ENCODE measurements at regions not wholly inside any gene's neighbourhood (a gene's known extent, or its start where the extent isn't known, plus 50 kb on each side); places are given as distances from the start of the nearest gene placed in this dataset.

- no peaks in the 10 kb centered on the region for H3K27me3 ChIP-seq (ENCODE audit: insufficient read depth, poor library complexity, severe bottlenecking)
- no peak for TF ChIP-seq CTCF (IDR thresholded peaks at IDR 0.05; ENCODE audit: poor library complexity, severe bottlenecking)
- H3K4me3 ChIP-seq (ENCODE audit: severe bottlenecking), result no peak overlapping the region
- H3K4me1 ChIP-seq (ENCODE audit: insufficient read depth, poor library complexity, severe bottlenecking), result peaks cover 9% of the 10 kb centered on the region
- no peaks in the 10 kb centered on the region for H3K9me3 ChIP-seq (ENCODE audit: severe bottlenecking)
- ATAC-seq (ENCODE audit: low read depth) (no peak), DNase-seq (ENCODE audit: low spot score) (no peak)
- no peaks in the 10 kb centered on the region for H3K36me3 ChIP-seq (ENCODE audit: low read depth)
- H3K27ac ChIP-seq (ENCODE audit: poor library complexity, severe bottlenecking), result no peak overlapping the region
Observed at GRCh38 chr2:11989354-11989703, 242.9 kb downstream of the LPIN1 start.

DNA sequence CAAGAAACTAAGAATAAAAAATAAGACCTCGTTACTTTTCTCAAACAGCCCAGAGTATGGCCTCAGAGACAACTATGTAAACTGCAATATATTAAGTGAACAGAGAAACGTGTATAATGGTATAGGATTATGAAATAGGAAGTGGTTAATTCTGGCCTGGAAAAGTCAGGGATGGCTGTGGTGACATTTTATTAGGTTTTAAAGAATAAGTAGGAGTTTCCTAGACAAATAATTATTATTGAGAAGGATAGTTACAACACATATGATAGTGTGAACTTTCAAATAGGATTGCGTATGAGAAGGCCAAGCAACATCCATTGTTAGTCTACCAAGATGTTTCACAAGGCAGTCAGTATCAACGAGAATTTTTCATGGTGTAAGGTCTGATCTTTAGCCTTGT, 244.1 kb downstream of the LPIN1 start:
- TF ChIP-seq CTCF (IDR thresholded peaks at IDR 0.05; ENCODE audit: poor library complexity, severe bottlenecking), result no peak
- peaks cover 14% of the 10 kb centered on the region for H3K4me1 ChIP-seq (ENCODE audit: insufficient read depth, poor library complexity, severe bottlenecking)
- no peaks in the 10 kb centered on the region for H3K9me3 ChIP-seq (ENCODE audit: severe bottlenecking)
- no peaks in the 10 kb centered on the region for H3K36me3 ChIP-seq (ENCODE audit: low read depth)
- no peak overlapping the region for H3K27ac ChIP-seq (ENCODE audit: poor library complexity, severe bottlenecking)
- H3K4me3 ChIP-seq (ENCODE audit: severe bottlenecking), result no peak overlapping the region
- ATAC-seq (ENCODE audit: low read depth), result no peak
- H3K27me3 ChIP-seq (ENCODE audit: insufficient read depth, poor library complexity, severe bottlenecking), result no peaks in the 10 kb centered on the region
- DNase-seq (ENCODE audit: low spot score), result no peak

DNA sequence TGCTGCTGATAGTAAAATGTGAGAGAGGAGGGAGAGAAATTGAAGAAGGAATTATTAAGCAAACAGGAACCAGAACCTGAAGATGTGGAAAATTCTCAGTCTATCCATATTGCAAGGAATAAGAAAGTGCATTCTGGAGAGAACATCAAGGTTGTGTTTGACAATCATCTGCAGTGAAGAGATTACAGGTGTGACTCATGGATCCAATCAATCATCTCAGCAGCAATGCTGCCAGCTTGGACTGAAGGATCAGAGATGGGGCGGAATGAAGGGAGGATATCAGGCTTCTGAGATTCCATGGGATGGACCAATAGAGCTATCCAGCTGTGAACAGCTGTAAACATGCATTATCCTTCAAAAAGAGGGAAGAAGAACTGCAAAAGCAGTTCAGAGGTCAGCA, 247.3 kb downstream of the LPIN1 start:
- Histone ChIP-seq H3K27ac (ENCODE audit: poor library complexity, severe bottlenecking) (no peak overlapping the region), H3K27me3 (ENCODE audit: insufficient read depth, poor library complexity, severe bottlenecking) (no peaks in the 10 kb centered on the region), H3K9me3 (ENCODE audit: severe bottlenecking) (no peaks in the 10 kb centered on the region), H3K4me3 (ENCODE audit: severe bottlenecking) (no peak overlapping the region), H3K36me3 (ENCODE audit: low read depth) (no peaks in the 10 kb centered on the region), H3K4me1 (ENCODE audit: insufficient read depth, poor library complexity, severe bottlenecking) (peaks cover 15% of the 10 kb centered on the region)
- TF ChIP-seq CTCF (IDR thresholded peaks at IDR 0.05; ENCODE audit: poor library complexity, severe bottlenecking), result no peak
- DNase-seq (ENCODE audit: low spot score), result no peak
- 0 out of 3 replicates have a peak, but pooled peaks have one; percentile 30 for ATAC-seq (ENCODE audit: low read depth)

- Histone ChIP-seq H3K9me3 (ENCODE audit: severe bottlenecking) (no peaks in the 10 kb centered on the region), H3K36me3 (ENCODE audit: low read depth) (no peaks in the 10 kb centered on the region), H3K4me1 (ENCODE audit: insufficient read depth, poor library complexity, severe bottlenecking) (peaks cover 15% of the 10 kb centered on the region), H3K4me3 (ENCODE audit: severe bottlenecking) (no peak overlapping the region), H3K27ac (ENCODE audit: poor library complexity, severe bottlenecking) (peak overlapping the region; percentile 57), H3K27me3 (ENCODE audit: insufficient read depth, poor library complexity, severe bottlenecking) (no peaks in the 10 kb centered on the region)
- peak; percentile 64; the same call in 2 of the 3 replicates for ATAC-seq (ENCODE audit: low read depth)
- DNase-seq (ENCODE audit: low spot score), result no peak
- TF ChIP-seq CTCF (IDR thresholded peaks at IDR 0.05; ENCODE audit: poor library complexity, severe bottlenecking), result no peak
Observed at GRCh38 chr2:11995456-11995855, 249.0 kb downstream of the LPIN1 start.

DNA sequence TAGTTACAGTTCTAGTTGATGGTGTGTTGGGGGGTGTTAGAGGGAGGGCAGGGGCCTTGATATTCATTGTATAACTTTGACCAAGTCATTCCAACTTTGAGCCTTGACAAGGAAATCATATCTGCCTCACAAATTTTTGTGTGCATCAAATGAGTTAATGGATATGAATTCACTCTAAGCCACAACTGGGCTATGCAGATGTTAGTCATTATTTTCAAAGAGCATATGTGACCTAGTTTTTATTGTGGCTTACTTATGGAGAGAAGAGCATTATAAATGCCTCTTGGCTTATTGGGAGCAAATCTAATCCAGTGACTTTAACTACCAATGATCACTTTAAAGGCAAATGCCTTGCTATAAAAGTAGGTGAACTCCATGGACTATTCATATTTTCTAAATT, 250.2 kb downstream of the LPIN1 start:
- H3K27me3 ChIP-seq (ENCODE audit: insufficient read depth, poor library complexity, severe bottlenecking), result no peaks in the 10 kb centered on the region
- DNase-seq (ENCODE audit: low spot score) (no peak), ATAC-seq (ENCODE audit: low read depth) (0 out of 3 replicates have a peak, but pooled peaks have one; percentile 47)
- no peak for TF ChIP-seq CTCF (IDR thresholded peaks at IDR 0.05; ENCODE audit: poor library complexity, severe bottlenecking)
- no peaks in the 10 kb centered on the region for H3K36me3 ChIP-seq (ENCODE audit: low read depth)
- H3K27ac ChIP-seq (ENCODE audit: poor library complexity, severe bottlenecking), result peak overlapping the region; percentile 57
- peaks cover 15% of the 10 kb centered on the region for H3K4me1 ChIP-seq (ENCODE audit: insufficient read depth, poor library complexity, severe bottlenecking)
- H3K4me3 ChIP-seq (ENCODE audit: severe bottlenecking), result no peak overlapping the region
- H3K9me3 ChIP-seq (ENCODE audit: severe bottlenecking), result no peaks in the 10 kb centered on the region
